SK-MEL-5 (cell line): ENCODE measurements at regions not wholly inside any gene's neighbourhood (a gene's known extent, or its start where the extent isn't known, plus 50 kb on each side); places are given as distances from the start of the nearest gene placed in this dataset.
A peak's percentile ranks its signal among the peaks of the same experiment; 100 is the strongest.

Experiments used
- DNase-seq: peaks from one replicate; pipeline ENCODE4 v3.0.0-alpha.2; 2016; ENCODE audit warnings: low read depth, low spot score
- in situ Hi-C: cut with HindIII; loops from 2 replicates; pipeline ENCODE4 v1.10.0; 2016; ENCODE audit warnings: low sequenced_read_pairs, high pct_unique_total_duplicates, low pct_unique_long_range_greater_than_20kb

DNA sequence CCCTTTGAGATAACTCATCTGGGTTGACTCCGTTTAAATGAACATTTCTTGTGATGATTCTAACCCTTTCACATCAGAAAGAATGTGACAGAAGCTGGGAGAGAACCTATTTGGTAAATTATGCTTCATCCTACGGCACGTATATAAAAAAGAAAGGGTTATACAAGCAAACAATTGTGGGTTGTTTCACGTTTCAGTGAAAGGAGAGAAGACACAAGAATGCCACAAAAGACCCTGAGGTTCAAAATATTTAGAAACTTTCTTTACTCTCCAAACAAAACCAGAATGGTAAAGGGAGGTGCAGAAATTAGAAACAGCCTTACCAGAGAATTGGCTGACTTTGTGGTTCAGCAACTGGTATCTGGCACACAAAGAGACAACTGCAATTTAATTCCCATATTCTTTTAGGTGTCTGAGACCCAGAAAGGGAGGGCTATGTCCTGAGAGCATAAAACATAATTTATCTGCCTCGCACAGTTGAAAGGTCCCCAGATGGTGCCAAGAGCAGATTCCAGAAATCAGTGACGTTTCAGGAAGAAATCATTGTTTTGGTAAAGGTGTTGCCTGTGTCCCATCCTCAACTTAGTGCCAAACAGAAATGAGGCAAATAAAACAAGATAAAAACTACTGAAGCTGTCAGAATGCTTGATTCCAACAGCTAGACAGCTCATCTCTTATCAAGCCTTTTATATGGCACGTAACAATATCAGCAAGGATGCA, 361.4 kb downstream of the EFNB2 start:
- no peak for DNase-seq
- in situ Hi-C loops, result no loop called here

DNA sequence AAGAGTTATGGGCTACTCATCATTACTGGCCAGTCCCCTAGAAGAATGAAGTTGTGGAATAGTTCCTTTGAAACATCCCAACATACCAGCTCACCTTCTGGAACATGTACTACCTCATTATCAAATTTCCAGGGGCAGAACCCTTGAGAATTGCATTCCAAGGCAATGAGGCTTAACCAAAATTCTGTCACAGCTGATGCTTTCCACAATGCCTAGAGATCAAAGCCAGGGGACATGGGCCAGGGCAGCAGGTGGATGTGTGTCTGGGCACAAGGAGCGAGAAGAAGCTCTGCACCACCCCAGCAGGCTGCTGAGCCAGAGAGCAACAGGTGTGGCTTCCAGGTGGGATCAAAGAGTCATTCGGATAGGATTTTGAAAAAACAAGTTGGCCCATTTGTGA, 362.1 kb downstream of the EFNB2 start:
- in situ Hi-C loops, result no loop called here
- DNase-seq, result no peak

DNA sequence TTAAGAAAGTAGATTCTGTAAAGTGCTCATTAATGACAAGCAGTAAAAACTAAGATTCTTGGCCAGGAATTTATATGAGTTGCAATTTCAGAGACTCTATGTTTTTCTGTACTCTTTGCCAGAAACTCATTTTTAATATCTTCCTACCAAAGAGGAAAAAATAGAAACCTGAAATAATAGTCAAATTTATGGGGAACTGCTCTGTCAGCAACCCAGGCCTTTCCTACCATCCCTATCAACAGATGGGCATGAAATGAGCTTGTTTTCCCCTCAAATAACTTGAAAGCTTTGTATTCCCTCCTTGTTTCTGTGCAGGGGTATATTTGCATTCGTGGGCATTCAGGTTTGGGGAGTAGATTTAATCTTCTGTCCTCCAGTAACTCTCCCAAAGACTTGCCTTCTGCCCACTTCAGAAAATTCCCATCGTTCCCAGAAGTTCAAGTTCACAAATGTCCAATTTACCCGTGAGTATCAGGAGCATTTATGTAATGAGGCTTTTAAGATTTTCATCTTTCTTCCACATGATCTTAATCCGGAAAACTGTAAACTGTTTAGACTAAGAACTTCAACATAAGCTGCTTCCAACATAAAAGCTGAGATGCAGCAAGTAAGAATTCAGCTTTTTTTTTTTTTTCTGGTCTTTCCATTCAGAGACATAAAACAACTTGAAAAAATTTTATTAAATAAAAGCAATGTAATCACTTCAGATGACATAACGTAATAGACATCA, 363.1 kb downstream of the EFNB2 start:
- in situ Hi-C loops, result no loop called here
- DNase-seq, result no peak

GRCh38 chr13:106163426-106163825, 372.0 kb downstream of the EFNB2 start:
- DNase-seq, result no peak
- in situ Hi-C loops, result no loop called here

DNA sequence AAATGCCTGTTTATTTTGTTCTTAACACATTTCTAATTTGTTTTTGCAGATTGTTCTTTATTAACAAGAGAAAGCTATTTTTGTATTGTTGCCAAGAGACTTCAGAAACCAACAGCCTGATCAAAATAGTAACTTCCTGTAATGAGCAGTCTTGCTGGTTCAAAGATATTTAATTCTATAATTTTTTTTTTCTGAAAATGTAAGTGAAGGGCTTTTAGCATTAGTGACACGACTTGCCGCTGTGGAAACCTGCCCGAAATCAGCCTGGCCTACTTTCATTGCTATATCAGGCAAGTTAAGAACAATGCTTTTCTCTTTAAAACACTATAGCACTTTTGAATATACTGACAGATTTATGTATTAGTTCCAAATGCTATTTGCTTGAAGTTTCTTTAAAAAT, 374.3 kb downstream of the EFNB2 start:
- in situ Hi-C loops, result no loop called here
- DNase-seq, result no peak

DNA sequence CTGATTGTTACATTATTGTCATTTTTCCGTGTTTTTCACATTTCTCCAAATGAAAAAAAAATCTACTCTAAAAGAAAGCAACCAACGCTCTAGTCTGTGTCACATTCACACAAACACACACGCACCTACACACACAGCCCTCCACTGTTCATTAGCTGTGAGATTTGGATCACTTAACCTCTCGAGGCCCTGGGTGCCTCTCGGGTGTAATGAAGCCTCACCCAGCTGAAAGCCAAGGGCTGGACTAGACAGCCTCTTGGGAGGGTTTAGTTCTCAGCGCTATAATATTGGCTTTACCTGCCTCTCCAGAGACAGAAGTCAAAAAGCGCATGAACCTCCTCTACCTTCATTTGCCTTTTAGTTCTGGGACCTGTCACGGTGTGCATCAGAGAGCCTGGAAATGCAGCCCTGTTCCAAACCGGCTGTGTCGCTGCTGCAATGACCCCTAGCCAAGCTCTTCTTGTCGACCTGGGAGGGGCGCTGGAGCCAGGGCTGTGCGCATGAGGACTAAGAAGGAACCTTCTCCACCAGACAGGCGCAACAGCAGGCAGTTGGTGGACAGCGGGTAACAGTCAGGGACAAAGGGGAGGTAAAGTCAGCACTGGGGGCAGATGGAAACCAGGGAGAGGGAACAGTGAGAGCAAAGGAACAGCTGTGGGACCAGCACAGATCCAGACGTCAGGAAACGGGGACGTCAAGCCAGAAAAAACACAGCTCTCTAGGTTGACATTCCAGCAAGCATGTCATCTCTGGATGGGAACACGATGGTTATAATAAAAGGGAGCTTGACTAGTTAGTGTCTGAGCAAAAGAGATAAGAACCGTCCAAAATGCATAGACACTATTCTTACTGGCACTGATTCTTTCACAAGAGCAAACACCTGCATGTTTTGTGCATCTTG, 375.9 kb downstream of the EFNB2 start:
- in situ Hi-C loops, result no loop called here
- DNase-seq, result no peak

DNA sequence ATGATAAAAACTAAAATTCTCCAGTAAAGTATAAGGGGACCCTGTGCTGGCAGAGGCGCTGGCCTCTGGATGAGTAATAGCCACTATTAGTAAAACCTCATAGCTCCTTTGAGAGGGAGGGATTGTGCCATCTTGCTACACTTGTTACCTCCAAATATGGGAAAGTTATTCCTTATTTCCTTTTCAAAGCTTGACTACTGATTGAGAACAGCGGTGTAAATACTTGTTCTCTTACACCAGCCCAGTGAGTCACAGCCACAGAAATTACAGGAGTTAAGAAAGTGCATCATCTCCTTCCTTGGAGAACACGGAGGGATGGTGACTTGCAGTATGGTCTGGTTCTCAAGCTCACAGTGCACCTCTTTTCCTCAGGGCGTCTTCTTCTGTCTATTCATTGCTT, 379.0 kb downstream of the EFNB2 start:
- in situ Hi-C loops, result no loop called here
- no peak for DNase-seq

- in situ Hi-C loops, result no loop called here
- DNase-seq, result no peak
These were observed 380.1 kb downstream of the EFNB2 start for GRCh38 chr13:106155411-106155810.

- no peak for DNase-seq
- in situ Hi-C loops, result no loop called here
These were observed 381.6 kb downstream of the EFNB2 start for GRCh38 chr13:106153876-106154275.

- in situ Hi-C loops, result no loop called here
- DNase-seq, result no peak
These were observed 382.4 kb downstream of the EFNB2 start for GRCh38 chr13:106153041-106153440.

- no peak for DNase-seq
- in situ Hi-C loops, result no loop called here
These were observed 383.4 kb downstream of the EFNB2 start for GRCh38 chr13:106152047-106152446.

- in situ Hi-C loops, result no loop called here
- DNase-seq, result no peak
These were observed 384.3 kb downstream of the EFNB2 start for GRCh38 chr13:106151056-106151699.

DNA sequence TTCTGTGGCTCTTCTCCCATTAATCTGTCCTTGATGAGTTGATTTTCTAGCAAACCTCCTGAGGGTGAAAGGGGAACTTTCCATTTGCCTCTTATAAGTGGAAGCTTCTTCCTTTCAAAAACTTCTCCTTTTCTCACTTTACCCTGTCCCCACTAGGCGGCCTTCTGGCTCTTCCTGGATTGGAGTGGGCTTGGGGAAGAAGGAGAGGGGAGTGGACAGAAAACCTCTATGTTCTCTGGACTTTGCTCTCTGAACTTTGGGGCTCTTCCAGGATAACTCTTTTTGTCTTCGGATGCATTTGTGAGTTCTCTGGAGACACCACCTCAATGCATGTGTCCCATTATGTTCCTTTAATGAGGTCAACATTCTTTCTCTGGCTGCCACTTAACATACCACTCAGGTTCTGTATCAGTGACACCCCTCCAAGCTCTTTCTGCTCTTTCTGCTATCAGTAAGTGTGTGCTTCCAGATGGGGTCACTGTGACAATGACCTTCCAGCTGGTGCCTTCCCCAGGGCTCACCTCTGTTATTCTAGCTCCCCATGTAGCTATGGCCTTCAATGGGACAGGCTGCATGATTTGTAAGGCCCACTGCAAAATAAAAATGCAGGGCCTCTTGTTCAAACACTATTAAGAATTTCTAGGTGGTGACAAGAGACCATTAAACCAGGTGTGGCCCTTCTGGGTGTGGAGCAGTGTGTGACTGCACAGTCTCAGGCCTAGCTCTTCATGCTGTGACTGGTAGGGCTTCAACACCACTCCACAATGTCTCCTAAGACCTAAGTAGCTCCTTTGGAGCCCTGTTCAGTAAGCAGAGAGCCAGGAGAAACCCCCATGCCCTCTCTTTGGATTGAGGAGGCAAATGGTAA, 389.2 kb downstream of the EFNB2 start:
- in situ Hi-C loops, result no loop called here
- peak; percentile 29 for DNase-seq

- no peak for DNase-seq
- in situ Hi-C loops, result no loop called here
These were observed 390.4 kb downstream of the EFNB2 start for GRCh38 chr13:106145070-106145469.

- in situ Hi-C loops, result no loop called here
- no peak for DNase-seq
These were observed 391.3 kb downstream of the EFNB2 start for GRCh38 chr13:106143930-106144709.

GRCh38 chr13:106143392-106143791, 392.1 kb downstream of the EFNB2 start:
- in situ Hi-C loops, result no loop called here
- no peak for DNase-seq
